ENCODE measurements at regions not wholly inside any gene's neighbourhood (a gene's known extent, or its start where the extent isn't known, plus 50 kb on each side); places are given as distances from the start of the nearest gene placed in this dataset.
"Not testable (repeated sequence)": the region's sequence is repeated elsewhere in the genome, so short reads cannot be mapped to it uniquely, and the experiment has no call there.

DNA sequence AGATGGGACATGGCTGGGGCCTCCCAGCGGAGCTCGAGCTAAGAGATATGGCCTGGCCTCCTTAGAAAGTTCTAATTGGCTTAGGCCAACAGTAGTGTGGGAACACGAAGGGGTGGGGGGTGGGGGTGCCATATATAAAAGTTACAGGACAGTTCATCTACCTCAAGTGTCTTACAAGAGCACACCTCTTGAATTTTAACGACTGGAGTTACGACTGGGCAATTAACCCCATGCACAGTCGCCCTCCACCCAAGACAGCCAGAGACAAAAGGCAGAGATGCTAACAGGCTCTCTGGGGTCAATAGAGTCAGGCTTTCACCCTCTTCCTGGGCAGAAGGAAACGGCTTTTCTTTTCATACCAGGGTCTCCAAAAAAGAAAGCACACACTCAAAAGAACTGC, 302.2 kb downstream of the BCOR start:
- no peaks in the 10 kb centered on the region for H3K9me2 ChIP-seq (ENCODE audit: insufficient read depth, low read length)
- no peak overlapping the region for H3K9ac ChIP-seq (ENCODE audit: low read length)
- no peaks in the 10 kb centered on the region for H3K9me3 ChIP-seq (ENCODE audit: low read length)
- H4K20me1 ChIP-seq (ENCODE audit: insufficient read depth): no peaks in the 10 kb centered on the region
- H3K36me3 ChIP-seq (ENCODE audit: insufficient read depth, low read length): no peaks in the 10 kb centered on the region
- no peak for TF ChIP-seq TAF1 (IDR thresholded peaks at IDR 0.05; ENCODE audit: low read depth)
- no peak for TF ChIP-seq EZH2 (IDR thresholded peaks at IDR 0.05; ENCODE audit: borderline replicate concordance, insufficient read depth, low read length, poor library complexity, severe bottlenecking)
- TF ChIP-seq POLR2AphosphoS5 (IDR thresholded peaks at IDR 0.05): no peak
- TF ChIP-seq, protein P1, sequence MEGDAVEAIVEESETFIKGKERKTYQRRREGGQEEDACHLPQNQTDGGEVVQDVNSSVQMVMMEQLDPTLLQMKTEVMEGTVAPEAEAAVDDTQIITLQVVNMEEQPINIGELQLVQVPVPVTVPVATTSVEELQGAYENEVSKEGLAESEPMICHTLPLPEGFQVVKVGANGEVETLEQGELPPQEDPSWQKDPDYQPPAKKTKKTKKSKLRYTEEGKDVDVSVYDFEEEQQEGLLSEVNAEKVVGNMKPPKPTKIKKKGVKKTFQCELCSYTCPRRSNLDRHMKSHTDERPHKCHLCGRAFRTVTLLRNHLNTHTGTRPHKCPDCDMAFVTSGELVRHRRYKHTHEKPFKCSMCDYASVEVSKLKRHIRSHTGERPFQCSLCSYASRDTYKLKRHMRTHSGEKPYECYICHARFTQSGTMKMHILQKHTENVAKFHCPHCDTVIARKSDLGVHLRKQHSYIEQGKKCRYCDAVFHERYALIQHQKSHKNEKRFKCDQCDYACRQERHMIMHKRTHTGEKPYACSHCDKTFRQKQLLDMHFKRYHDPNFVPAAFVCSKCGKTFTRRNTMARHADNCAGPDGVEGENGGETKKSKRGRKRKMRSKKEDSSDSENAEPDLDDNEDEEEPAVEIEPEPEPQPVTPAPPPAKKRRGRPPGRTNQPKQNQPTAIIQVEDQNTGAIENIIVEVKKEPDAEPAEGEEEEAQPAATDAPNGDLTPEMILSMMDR (IDR thresholded peaks at IDR 0.05; ENCODE audit: poor library complexity, severe bottlenecking): no peak
- TF ChIP-seq EP300 (conservative IDR thresholded peaks at IDR 0.05; ENCODE audit: poor library complexity, severe bottlenecking): no peak
- TF ChIP-seq, protein P2, sequence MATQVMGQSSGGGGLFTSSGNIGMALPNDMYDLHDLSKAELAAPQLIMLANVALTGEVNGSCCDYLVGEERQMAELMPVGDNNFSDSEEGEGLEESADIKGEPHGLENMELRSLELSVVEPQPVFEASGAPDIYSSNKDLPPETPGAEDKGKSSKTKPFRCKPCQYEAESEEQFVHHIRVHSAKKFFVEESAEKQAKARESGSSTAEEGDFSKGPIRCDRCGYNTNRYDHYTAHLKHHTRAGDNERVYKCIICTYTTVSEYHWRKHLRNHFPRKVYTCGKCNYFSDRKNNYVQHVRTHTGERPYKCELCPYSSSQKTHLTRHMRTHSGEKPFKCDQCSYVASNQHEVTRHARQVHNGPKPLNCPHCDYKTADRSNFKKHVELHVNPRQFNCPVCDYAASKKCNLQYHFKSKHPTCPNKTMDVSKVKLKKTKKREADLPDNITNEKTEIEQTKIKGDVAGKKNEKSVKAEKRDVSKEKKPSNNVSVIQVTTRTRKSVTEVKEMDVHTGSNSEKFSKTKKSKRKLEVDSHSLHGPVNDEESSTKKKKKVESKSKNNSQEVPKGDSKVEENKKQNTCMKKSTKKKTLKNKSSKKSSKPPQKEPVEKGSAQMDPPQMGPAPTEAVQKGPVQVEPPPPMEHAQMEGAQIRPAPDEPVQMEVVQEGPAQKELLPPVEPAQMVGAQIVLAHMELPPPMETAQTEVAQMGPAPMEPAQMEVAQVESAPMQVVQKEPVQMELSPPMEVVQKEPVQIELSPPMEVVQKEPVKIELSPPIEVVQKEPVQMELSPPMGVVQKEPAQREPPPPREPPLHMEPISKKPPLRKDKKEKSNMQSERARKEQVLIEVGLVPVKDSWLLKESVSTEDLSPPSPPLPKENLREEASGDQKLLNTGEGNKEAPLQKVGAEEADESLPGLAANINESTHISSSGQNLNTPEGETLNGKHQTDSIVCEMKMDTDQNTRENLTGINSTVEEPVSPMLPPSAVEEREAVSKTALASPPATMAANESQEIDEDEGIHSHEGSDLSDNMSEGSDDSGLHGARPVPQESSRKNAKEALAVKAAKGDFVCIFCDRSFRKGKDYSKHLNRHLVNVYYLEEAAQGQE (IDR thresholded peaks at IDR 0.05; ENCODE audit: borderline replicate concordance): no peak
- TF ChIP-seq RAD21 (conservative IDR thresholded peaks at IDR 0.05): no peak
- no peak for TF ChIP-seq SMC3 (conservative IDR thresholded peaks at IDR 0.05; ENCODE audit: poor library complexity)
- TF ChIP-seq MXI1 (conservative IDR thresholded peaks at IDR 0.05; ENCODE audit: poor library complexity, severe bottlenecking): no peak
- H3K27ac ChIP-seq (ENCODE audit: low read length): no peak overlapping the region
- H3K4me3 ChIP-seq (ENCODE audit: low read length): no peak overlapping the region
- no peaks in the 10 kb centered on the region for H3F3A ChIP-seq (ENCODE audit: insufficient read depth, low read length, poor library complexity, severe bottlenecking)
- no peaks in the 10 kb centered on the region for H3K79me2 ChIP-seq (replicated peaks; ENCODE audit: insufficient read depth, low read length)
- H2AFZ ChIP-seq (ENCODE audit: low read depth, low read length): no peak overlapping the region
- no peak overlapping the region for H3K4me2 ChIP-seq (ENCODE audit: low read length)
- H3K27me3 ChIP-seq (ENCODE audit: insufficient read depth, low read depth, low read length): no peaks in the 10 kb centered on the region

DNA sequence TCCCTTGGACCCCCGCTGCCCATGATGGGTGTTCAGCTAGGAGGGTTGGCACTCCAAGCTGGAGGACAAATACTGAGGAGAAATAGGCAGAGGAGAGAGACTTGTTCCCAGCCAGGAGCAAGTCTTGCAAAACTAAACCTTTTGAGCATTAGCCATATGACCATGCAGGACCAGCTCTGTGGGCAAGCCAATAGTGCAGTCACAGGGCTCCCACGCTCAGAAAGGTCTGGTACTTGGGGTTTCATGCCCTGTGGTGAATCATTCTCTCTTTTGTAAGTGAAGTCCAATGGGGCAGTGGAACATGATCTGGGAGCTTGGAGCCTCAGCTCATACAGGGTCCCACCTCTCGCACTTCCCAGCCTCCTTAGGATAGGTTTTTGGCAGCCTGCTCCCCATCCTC, 300.9 kb downstream of the BCOR start:
- H3K36me3 ChIP-seq (ENCODE audit: insufficient read depth, low read length): no peaks in the 10 kb centered on the region
- no peaks in the 10 kb centered on the region for H3K79me2 ChIP-seq (replicated peaks; ENCODE audit: insufficient read depth, low read length)
- H3K4me3 ChIP-seq (ENCODE audit: low read length): no peak overlapping the region
- H3K27ac ChIP-seq (ENCODE audit: low read length): no peak overlapping the region
- H3K4me2 ChIP-seq (ENCODE audit: low read length): no peak overlapping the region
- H3K9me2 ChIP-seq (ENCODE audit: insufficient read depth, low read length): no peaks in the 10 kb centered on the region
- no peaks in the 10 kb centered on the region for H3K9me3 ChIP-seq (ENCODE audit: low read length)
- no peak for TF ChIP-seq MXI1 (conservative IDR thresholded peaks at IDR 0.05; ENCODE audit: poor library complexity, severe bottlenecking)
- TF ChIP-seq EP300 (conservative IDR thresholded peaks at IDR 0.05; ENCODE audit: poor library complexity, severe bottlenecking): no peak
- TF ChIP-seq POLR2AphosphoS5 (IDR thresholded peaks at IDR 0.05): no peak
- TF ChIP-seq, protein P2 (IDR thresholded peaks at IDR 0.05; ENCODE audit: borderline replicate concordance): no peak
- TF ChIP-seq SMC3 (conservative IDR thresholded peaks at IDR 0.05; ENCODE audit: poor library complexity): no peak
- no peak for TF ChIP-seq RAD21 (conservative IDR thresholded peaks at IDR 0.05)
- TF ChIP-seq, protein P1 (IDR thresholded peaks at IDR 0.05; ENCODE audit: poor library complexity, severe bottlenecking): no peak
- TF ChIP-seq EZH2 (IDR thresholded peaks at IDR 0.05; ENCODE audit: borderline replicate concordance, insufficient read depth, low read length, poor library complexity, severe bottlenecking): no peak
- TF ChIP-seq TAF1 (IDR thresholded peaks at IDR 0.05; ENCODE audit: low read depth): no peak
- H3F3A ChIP-seq (ENCODE audit: insufficient read depth, low read length, poor library complexity, severe bottlenecking): no peaks in the 10 kb centered on the region
- H2AFZ ChIP-seq (ENCODE audit: low read depth, low read length): no peak overlapping the region
- no peaks in the 10 kb centered on the region for H3K27me3 ChIP-seq (ENCODE audit: insufficient read depth, low read depth, low read length)
- no peak overlapping the region for H3K9ac ChIP-seq (ENCODE audit: low read length)
- H4K20me1 ChIP-seq (ENCODE audit: insufficient read depth): no peaks in the 10 kb centered on the region

DNA sequence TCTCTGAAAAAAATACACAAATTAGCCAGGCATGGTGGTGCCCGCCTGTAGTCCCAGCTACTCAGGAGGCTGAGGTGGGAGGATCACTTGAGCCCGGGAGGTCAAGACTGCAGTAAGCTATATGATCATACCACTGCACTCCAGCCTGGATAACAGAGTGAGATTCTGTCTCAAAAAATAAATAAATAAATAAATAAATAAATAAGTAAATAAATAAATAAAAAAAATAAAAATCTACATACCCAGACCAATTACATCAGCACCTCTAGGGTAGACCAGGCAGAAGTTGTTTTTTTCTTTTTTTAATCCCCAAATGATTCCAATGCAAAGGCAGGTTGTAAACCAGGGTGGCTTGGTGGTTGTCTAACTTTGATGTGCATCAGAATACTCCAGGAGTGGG, 299.3 kb downstream of the BCOR start:
- H3K36me3 ChIP-seq (ENCODE audit: insufficient read depth, low read length); H3K4me2 ChIP-seq (ENCODE audit: low read length); H3K27ac ChIP-seq (ENCODE audit: low read length); H3K9ac ChIP-seq (ENCODE audit: low read length); H3K9me3 ChIP-seq (ENCODE audit: low read length); H2AFZ ChIP-seq (ENCODE audit: low read depth, low read length); H3K79me2 ChIP-seq (replicated peaks; ENCODE audit: insufficient read depth, low read length); H3K27me3 ChIP-seq (ENCODE audit: insufficient read depth, low read depth, low read length); H4K20me1 ChIP-seq (ENCODE audit: insufficient read depth); H3K4me3 ChIP-seq (ENCODE audit: low read length); H3F3A ChIP-seq (ENCODE audit: insufficient read depth, low read length, poor library complexity, severe bottlenecking); H3K9me2 ChIP-seq (ENCODE audit: insufficient read depth, low read length): not testable (repeated sequence)
